ENCODE measurements at regions not wholly inside any gene's neighbourhood (a gene's known extent, or its start where the extent isn't known, plus 50 kb on each side); places are given as distances from the start of the nearest gene placed in this dataset.

GRCh38 chr5:89191374-89191773 is 308.4 kb upstream of the MEF2C start:
- DNase-seq (ENCODE audit: low read depth in 1 of 2, low spot score in 2 of 2): no peak
- WGBS, 2 experiments (ENCODE audit: extremely low coverage in 1 of 2, insufficient coverage in 1 of 2, insufficient read length in 1 of 2, insufficient replicate concordance in 2 of 2, low coverage in 1 of 2, low lambda C conversion rate in 2 of 2, missing lambda C conversion rate in 1 of 2): 85% methylated on average over 2 of the region's 2 CpGs; no CpG with 5 or more reads in 1 of the 2 experiments
- no peak overlapping the region for H2BK5ac ChIP-seq (ENCODE audit: low read depth, low read length)
- no peak overlapping the region for H3K23ac ChIP-seq (ENCODE audit: insufficient read length)
- no peak overlapping the region for H2AK5ac ChIP-seq (ENCODE audit: low read depth, low read length)
- no peak for FAIRE-seq
- no peaks in the 10 kb centered on the region for H3K4me1 ChIP-seq (replicated peaks in 1 of 4; ENCODE audit: control insufficient read depth in 3 of 4, insufficient read depth in 4 of 4, low read length in 3 of 4)
- no peak overlapping the region for H3K56ac ChIP-seq (replicated peaks; ENCODE audit: insufficient read length, low read depth, low read length)
- H2AFZ ChIP-seq (ENCODE audit: low read length): no peak overlapping the region
- no peak overlapping the region for H3K4me2 ChIP-seq (ENCODE audit: insufficient read depth in 1 of 2, low read depth in 2 of 2, low read length in 2 of 2)
- TF ChIP-seq NRF1 (IDR thresholded peaks at IDR 0.05; ENCODE audit: low read depth, low read length) (no peak), BCL11A (IDR thresholded peaks at IDR 0.05; ENCODE audit: low read depth in 2 of 2, low read length in 2 of 2) (no peak)
- H3K18ac ChIP-seq (ENCODE audit: extremely low read depth, low read length): no peak overlapping the region
- H3K4ac ChIP-seq (replicated peaks; ENCODE audit: insufficient read length, low read depth, low read length): no peak overlapping the region
- no peak overlapping the region for H3K4me3 ChIP-seq (ENCODE audit: extremely low read depth in 1 of 4, insufficient read depth in 2 of 4, low read depth in 3 of 4, low read length in 4 of 4)
- H3K27ac ChIP-seq (ENCODE audit: low read depth, low read length): no peak overlapping the region
- H4K5ac ChIP-seq (ENCODE audit: insufficient read length, low read depth, low read length): no peak overlapping the region
- H3K14ac ChIP-seq (ENCODE audit: insufficient read length): no peak overlapping the region
- no peaks in the 10 kb centered on the region for H3K9me3 ChIP-seq (ENCODE audit: insufficient read depth in 2 of 2, low read depth in 1 of 2, low read length in 1 of 2)
- ChIA-PET POLR2A (ENCODE audit: partially characterized antibody) (no interaction called here), CTCF (ENCODE audit: partially characterized antibody) (no interaction called here)
- no peak overlapping the region for H4K8ac ChIP-seq (ENCODE audit: extremely low read depth, insufficient read depth, low read length)
- no peak overlapping the region for H4K91ac ChIP-seq (replicated peaks; ENCODE audit: insufficient read length, low read length)
- H2BK20ac ChIP-seq (ENCODE audit: low read length): no peak overlapping the region
- no peak overlapping the region for H2BK120ac ChIP-seq (replicated peaks; ENCODE audit: low read depth, low read length)
- no peaks in the 10 kb centered on the region for H3K36me3 ChIP-seq (ENCODE audit: control insufficient read depth in 2 of 4, insufficient read depth in 4 of 4, low read length in 3 of 4)
- no peaks in the 10 kb centered on the region for H3K79me2 ChIP-seq (ENCODE audit: control insufficient read depth in 1 of 2, insufficient read depth in 2 of 2, low read length in 2 of 2)
- no peaks in the 10 kb centered on the region for H4K20me1 ChIP-seq (replicated peaks in 1 of 2; ENCODE audit: control insufficient read depth in 1 of 2, insufficient read depth in 2 of 2, low read length in 2 of 2)
- H2BK15ac ChIP-seq (ENCODE audit: low read length): no peak overlapping the region
- H3K79me1 ChIP-seq (ENCODE audit: low read depth, low read length): no peaks in the 10 kb centered on the region
- no peaks in the 10 kb centered on the region for H3K27me3 ChIP-seq (replicated peaks in 1 of 4; ENCODE audit: control insufficient read depth in 3 of 4, extremely low read depth in 1 of 4, insufficient read depth in 3 of 4, low read length in 3 of 4)
- H3K9ac ChIP-seq (replicated peaks in 1 of 4; ENCODE audit: extremely low read depth in 1 of 4, low read depth in 3 of 4, low read length in 3 of 4): no peak overlapping the region
- H2BK12ac ChIP-seq (ENCODE audit: low read depth, low read length): no peak overlapping the region
- H3K23me2 ChIP-seq (ENCODE audit: low read depth, low read length): no peaks in the 10 kb centered on the region
